MG63 (cell line): ENCODE measurements at regions not wholly inside any gene's neighbourhood (a gene's known extent, or its start where the extent isn't known, plus 50 kb on each side); places are given as distances from the start of the nearest gene placed in this dataset.
"Not testable (repeated sequence)": the region's sequence is repeated elsewhere in the genome, so short reads cannot be mapped to it uniquely, and the experiment has no call there.

Source experiments
- DNase-seq: peaks from one replicate; pipeline ENCODE4 v3.0.0-alpha.2; 2020
- H3K27me3 ChIP-seq: fragments of 250-450 bp; sonication (Bioruptor Pico); 2 replicates; pipeline ENCODE4 v1.5.1; 2020; ENCODE audit warnings: mild to moderate bottlenecking, moderate library complexity
- H3K36me3 ChIP-seq: fragments of 250-450 bp; sonication (Bioruptor Pico); 2 replicates; pipeline ENCODE4 v1.5.1; 2020; ENCODE audit warnings: mild to moderate bottlenecking, moderate library complexity
- H3K4me3 ChIP-seq: fragments of 250-450 bp; sonication (Bioruptor Pico); 2 replicates; pipeline ENCODE4 v1.5.1; 2020; ENCODE audit warnings: mild to moderate bottlenecking, moderate library complexity
- H3K9me3 ChIP-seq: fragments of 250-450 bp; sonication (Bioruptor Pico); 2 replicates; pipeline ENCODE4 v1.5.1; 2020; ENCODE audit warnings: mild to moderate bottlenecking, moderate library complexity

GRCh38 chr19:28130881-28131280 is 1082.1 kb downstream of the UQCRFS1 start:
- not testable (repeated sequence) for H3K27me3 ChIP-seq, H3K9me3 ChIP-seq, H3K4me3 ChIP-seq, H3K36me3 ChIP-seq, DNase-seq

- no peaks in the 10 kb centered on the region for H3K27me3 ChIP-seq
- DNase-seq = no peak
- H3K36me3 ChIP-seq = no peaks in the 10 kb centered on the region
- H3K9me3 ChIP-seq = no peaks in the 10 kb centered on the region
- H3K4me3 ChIP-seq = no peak overlapping the region
Observed at GRCh38 chr19:28130066-28130511, 1082.9 kb downstream of the UQCRFS1 start.

- no peaks in the 10 kb centered on the region for H3K27me3 ChIP-seq
- H3K36me3 ChIP-seq = no peaks in the 10 kb centered on the region
- DNase-seq = no peak
- H3K9me3 ChIP-seq = no peaks in the 10 kb centered on the region
- H3K4me3 ChIP-seq = no peak overlapping the region
Observed at GRCh38 chr19:28128341-28128740, 1084.6 kb downstream of the UQCRFS1 start.

GRCh38 chr19:28126135-28126898 is 1086.6 kb downstream of the UQCRFS1 start:
- H3K4me3 ChIP-seq = no peak overlapping the region
- no peaks in the 10 kb centered on the region for H3K9me3 ChIP-seq
- no peak for DNase-seq
- no peaks in the 10 kb centered on the region for H3K27me3 ChIP-seq
- no peaks in the 10 kb centered on the region for H3K36me3 ChIP-seq

GRCh38 chr19:28122734-28123133 is 1090.2 kb downstream of the UQCRFS1 start:
- no peak for DNase-seq
- no peak overlapping the region for H3K4me3 ChIP-seq
- H3K36me3 ChIP-seq = no peaks in the 10 kb centered on the region
- no peaks in the 10 kb centered on the region for H3K9me3 ChIP-seq
- H3K27me3 ChIP-seq = no peaks in the 10 kb centered on the region

- H3K9me3 ChIP-seq = no peaks in the 10 kb centered on the region
- no peak for DNase-seq
- H3K4me3 ChIP-seq = no peak overlapping the region
- no peaks in the 10 kb centered on the region for H3K27me3 ChIP-seq
- no peaks in the 10 kb centered on the region for H3K36me3 ChIP-seq
Observed at GRCh38 chr19:28118235-28118634, 1094.7 kb downstream of the UQCRFS1 start.

- Histone ChIP-seq H3K36me3 (no peaks in the 10 kb centered on the region), H3K27me3 (no peaks in the 10 kb centered on the region), H3K9me3 (no peaks in the 10 kb centered on the region), H3K4me3 (no peak overlapping the region)
- no peak for DNase-seq
Observed at GRCh38 chr19:28117143-28117542, 1095.8 kb downstream of the UQCRFS1 start.

GRCh38 chr19:28116379-28116778 is 1096.6 kb downstream of the UQCRFS1 start:
- DNase-seq, H3K27me3 ChIP-seq, H3K36me3 ChIP-seq, H3K4me3 ChIP-seq, H3K9me3 ChIP-seq: not testable (repeated sequence)

GRCh38 chr19:28103921-28104320 is 1109.0 kb downstream of the UQCRFS1 start:
- no peak for DNase-seq

GRCh38 chr19:28084659-28085157 is 1128.2 kb downstream of the UQCRFS1 start:
- not testable (repeated sequence) for H3K4me3 ChIP-seq, H3K27me3 ChIP-seq, DNase-seq

More at GRCh38 chr19:28103921-28104320, 1109.0 kb downstream of the UQCRFS1 start:
- H3K27me3 ChIP-seq = no peaks in the 10 kb centered on the region
- H3K4me3 ChIP-seq = no peak overlapping the region
- H3K9me3 ChIP-seq = no peaks in the 10 kb centered on the region
- no peaks in the 10 kb centered on the region for H3K36me3 ChIP-seq

GRCh38 chr19:28076628-28077027 is 1136.3 kb downstream of the UQCRFS1 start:
- Histone ChIP-seq H3K9me3 (no peaks in the 10 kb centered on the region), H3K36me3 (no peaks in the 10 kb centered on the region), H3K4me3 (no peak overlapping the region), H3K27me3 (peaks cover 2% of the 10 kb centered on the region; the same call in 1 of the 2 replicates)
- DNase-seq = no peak

More at GRCh38 chr19:28084659-28085157, 1128.2 kb downstream of the UQCRFS1 start:
- not testable (repeated sequence) for H3K36me3 ChIP-seq, H3K9me3 ChIP-seq

- no peaks in the 10 kb centered on the region for H3K36me3 ChIP-seq
- no peak overlapping the region for H3K4me3 ChIP-seq
- DNase-seq = no peak
- peaks cover 2% of the 10 kb centered on the region; the same call in 1 of the 2 replicates for H3K27me3 ChIP-seq
- no peaks in the 10 kb centered on the region for H3K9me3 ChIP-seq
Observed at GRCh38 chr19:28075229-28075628, 1137.7 kb downstream of the UQCRFS1 start.

GRCh38 chr19:28074773-28075172 is 1138.2 kb downstream of the UQCRFS1 start:
- H3K9me3 ChIP-seq = no peaks in the 10 kb centered on the region
- DNase-seq = no peak
- H3K36me3 ChIP-seq = no peaks in the 10 kb centered on the region
- H3K27me3 ChIP-seq = no peaks in the 10 kb centered on the region
- no peak overlapping the region for H3K4me3 ChIP-seq

GRCh38 chr19:28067882-28068281 is 1145.1 kb downstream of the UQCRFS1 start:
- Histone ChIP-seq H3K27me3 (no peaks in the 10 kb centered on the region), H3K9me3 (no peaks in the 10 kb centered on the region), H3K4me3 (no peak overlapping the region), H3K36me3 (no peaks in the 10 kb centered on the region)
- DNase-seq = no peak

- Histone ChIP-seq H3K27me3 (no peaks in the 10 kb centered on the region), H3K4me3 (no peak overlapping the region), H3K36me3 (no peaks in the 10 kb centered on the region), H3K9me3 (no peaks in the 10 kb centered on the region)
- DNase-seq = no peak
Observed at GRCh38 chr19:28066988-28067387, 1146.0 kb downstream of the UQCRFS1 start.

- Histone ChIP-seq H3K36me3 (no peaks in the 10 kb centered on the region), H3K9me3 (no peaks in the 10 kb centered on the region), H3K27me3 (no peaks in the 10 kb centered on the region), H3K4me3 (no peak overlapping the region)
- DNase-seq = no peak
Observed at GRCh38 chr19:28066161-28066560, 1146.8 kb downstream of the UQCRFS1 start.

GRCh38 chr19:28065026-28065425 is 1147.9 kb downstream of the UQCRFS1 start:
- H3K4me3 ChIP-seq = no peak overlapping the region
- H3K9me3 ChIP-seq = no peaks in the 10 kb centered on the region
- no peaks in the 10 kb centered on the region for H3K27me3 ChIP-seq
- DNase-seq = peak; percentile 43
- H3K36me3 ChIP-seq = no peaks in the 10 kb centered on the region

GRCh38 chr19:28063702-28064101 is 1149.2 kb downstream of the UQCRFS1 start:
- H3K36me3 ChIP-seq = no peaks in the 10 kb centered on the region
- H3K9me3 ChIP-seq = no peaks in the 10 kb centered on the region
- H3K27me3 ChIP-seq = no peaks in the 10 kb centered on the region
- DNase-seq = no peak
- no peak overlapping the region for H3K4me3 ChIP-seq
